ENCODE measurements at regions not wholly inside any gene's neighbourhood (a gene's known extent, or its start where the extent isn't known, plus 50 kb on each side); places are given as distances from the start of the nearest gene placed in this dataset.
"Not testable (repeated sequence)": the region's sequence is repeated elsewhere in the genome, so short reads cannot be mapped to it uniquely, and the experiment has no call there.

DNA sequence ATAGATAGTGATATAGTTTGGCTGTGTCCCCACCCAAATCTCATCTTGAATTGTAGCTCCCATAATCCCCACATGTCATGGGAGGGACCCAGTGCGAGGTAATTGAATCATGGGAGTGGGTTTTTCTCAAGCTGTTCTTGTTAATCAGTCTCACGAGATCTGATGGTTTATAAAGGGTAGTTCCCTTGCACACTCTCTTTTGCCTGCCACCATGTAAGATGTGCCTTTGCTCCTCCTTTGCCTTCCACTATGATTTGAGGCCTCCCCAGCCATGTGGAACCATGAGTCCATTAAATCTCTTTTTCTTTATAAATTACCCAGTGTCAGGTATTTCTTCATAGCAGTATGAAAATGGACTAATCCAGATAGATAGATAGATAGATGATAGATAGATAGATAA lies 73.8 kb upstream of the NFASC start:
- H3K23ac ChIP-seq (ENCODE audit: low read length); H3K4me3 ChIP-seq (ENCODE audit: low read length); H3K9ac ChIP-seq (ENCODE audit: low read length); H3K4me2 ChIP-seq (ENCODE audit: low read length); H3K27ac ChIP-seq (ENCODE audit: low read depth, low read length); H2BK15ac ChIP-seq (replicated peaks; ENCODE audit: low read depth); H3K36me3 ChIP-seq (ENCODE audit: control insufficient read depth, insufficient read depth, low read length); H3K56ac ChIP-seq (ENCODE audit: low read length); H3K79me1 ChIP-seq (ENCODE audit: low read length); H2AK5ac ChIP-seq (ENCODE audit: low read length); H3K4ac ChIP-seq (ENCODE audit: low read depth, low read length); H2BK5ac ChIP-seq (ENCODE audit: low read length); H4K5ac ChIP-seq (ENCODE audit: low read length); H3K79me2 ChIP-seq (ENCODE audit: control insufficient read depth, insufficient read depth, low read length); DNase-seq; H4K8ac ChIP-seq (ENCODE audit: low read depth, low read length); H3K4me1 ChIP-seq (ENCODE audit: control insufficient read depth, low read depth, low read length); H2BK120ac ChIP-seq (ENCODE audit: low read depth, low read length); H3K18ac ChIP-seq (ENCODE audit: low read length); H3K27me3 ChIP-seq (ENCODE audit: insufficient read depth, low read length, poor library complexity): not testable (repeated sequence)
- WGBS (ENCODE audit: extremely low coverage, insufficient coverage, low lambda C conversion rate): no CpG with 5 or more reads among the region's 2 CpGs

DNA sequence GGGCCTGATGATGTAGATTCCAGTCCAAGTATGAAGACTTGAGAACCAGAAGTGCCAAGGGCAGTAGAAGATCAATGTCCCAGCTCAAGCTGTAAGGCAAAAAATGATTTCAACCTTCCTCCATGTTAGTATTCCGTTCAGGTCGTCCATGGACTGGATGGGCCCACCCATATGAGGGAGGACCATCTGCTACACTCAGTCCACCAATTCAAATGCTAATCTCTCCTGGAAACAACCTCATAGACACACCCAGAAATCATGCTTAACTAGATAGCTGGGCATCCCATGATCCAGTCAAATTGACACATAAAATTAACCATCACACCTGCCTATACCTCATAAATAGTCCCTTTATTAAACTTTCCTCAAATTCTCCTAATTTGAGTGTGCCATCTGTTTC lies 73.3 kb upstream of the NFASC start:
- H2BK5ac ChIP-seq (ENCODE audit: low read length): no peak overlapping the region
- WGBS (ENCODE audit: extremely low coverage, insufficient coverage, low lambda C conversion rate): no CpG with 5 or more reads among the region's 2 CpGs
- no peak overlapping the region for H3K4me3 ChIP-seq (ENCODE audit: low read length)
- no peaks in the 10 kb centered on the region for H3K79me1 ChIP-seq (ENCODE audit: low read length)
- H3K9ac ChIP-seq (ENCODE audit: low read length): no peak overlapping the region
- DNase-seq: no peak
- no peak overlapping the region for H3K4me2 ChIP-seq (ENCODE audit: low read length)
- no peaks in the 10 kb centered on the region for H3K36me3 ChIP-seq (ENCODE audit: control insufficient read depth, insufficient read depth, low read length)
- no peak overlapping the region for H3K4ac ChIP-seq (ENCODE audit: low read depth, low read length)
- no peak overlapping the region for H3K18ac ChIP-seq (ENCODE audit: low read length)
- H2BK15ac ChIP-seq (replicated peaks; ENCODE audit: low read depth): no peak overlapping the region
- H2BK120ac ChIP-seq (ENCODE audit: low read depth, low read length): no peak overlapping the region
- no peak overlapping the region for H4K8ac ChIP-seq (ENCODE audit: low read depth, low read length)
- H2AK5ac ChIP-seq (ENCODE audit: low read length): no peak overlapping the region
- H3K56ac ChIP-seq (ENCODE audit: low read length): no peak overlapping the region
- H3K27me3 ChIP-seq (ENCODE audit: insufficient read depth, low read length, poor library complexity): no peaks in the 10 kb centered on the region
- no peaks in the 10 kb centered on the region for H3K79me2 ChIP-seq (ENCODE audit: control insufficient read depth, insufficient read depth, low read length)
- peaks cover 1% of the 10 kb centered on the region for H3K4me1 ChIP-seq (ENCODE audit: control insufficient read depth, low read depth, low read length)
- no peak overlapping the region for H4K5ac ChIP-seq (ENCODE audit: low read length)
- no peak overlapping the region for H3K23ac ChIP-seq (ENCODE audit: low read length)
- H3K27ac ChIP-seq (ENCODE audit: low read depth, low read length): no peak overlapping the region

DNA sequence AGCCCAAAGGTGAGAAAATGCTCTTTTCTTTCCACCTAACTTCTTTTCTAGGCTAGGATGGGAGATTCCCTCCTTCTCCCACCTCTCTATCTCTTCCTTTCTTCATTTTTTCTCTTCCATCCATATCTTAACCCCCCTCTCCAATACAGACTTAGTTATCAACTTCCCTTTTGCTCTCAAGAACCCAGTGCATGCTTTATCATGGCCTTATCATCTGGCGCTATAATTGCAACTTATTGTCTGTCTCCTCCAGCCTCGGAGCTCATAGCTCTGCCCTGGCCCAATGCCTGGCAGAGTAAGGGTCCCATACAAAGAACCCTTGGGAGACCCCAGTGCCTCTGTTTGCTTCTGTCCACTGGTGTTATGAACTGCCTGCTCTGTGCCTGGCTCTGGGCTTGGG lies 71.0 kb upstream of the NFASC start:
- Histone ChIP-seq H2BK15ac (replicated peaks; ENCODE audit: low read depth) (no peak overlapping the region), H4K5ac (ENCODE audit: low read length) (no peak overlapping the region), H3K27ac (ENCODE audit: low read depth, low read length) (no peak overlapping the region), H3K27me3 (ENCODE audit: insufficient read depth, low read length, poor library complexity) (no peaks in the 10 kb centered on the region), H3K4ac (ENCODE audit: low read depth, low read length) (no peak overlapping the region), H3K79me2 (ENCODE audit: control insufficient read depth, insufficient read depth, low read length) (no peaks in the 10 kb centered on the region), H3K4me3 (ENCODE audit: low read length) (no peak overlapping the region), H2BK5ac (ENCODE audit: low read length) (no peak overlapping the region), H3K36me3 (ENCODE audit: control insufficient read depth, insufficient read depth, low read length) (no peaks in the 10 kb centered on the region), H3K79me1 (ENCODE audit: low read length) (no peaks in the 10 kb centered on the region), H3K18ac (ENCODE audit: low read length) (no peak overlapping the region), H2BK120ac (ENCODE audit: low read depth, low read length) (no peak overlapping the region), H3K4me2 (ENCODE audit: low read length) (no peak overlapping the region), H2AK5ac (ENCODE audit: low read length) (no peak overlapping the region), H3K56ac (ENCODE audit: low read length) (no peak overlapping the region), H3K23ac (ENCODE audit: low read length) (no peak overlapping the region), H3K9ac (ENCODE audit: low read length) (no peak overlapping the region), H3K4me1 (ENCODE audit: control insufficient read depth, low read depth, low read length) (no peaks in the 10 kb centered on the region), H4K8ac (ENCODE audit: low read depth, low read length) (no peak overlapping the region)
- DNase-seq: no peak
- WGBS (ENCODE audit: extremely low coverage, insufficient coverage, low lambda C conversion rate): no CpG with 5 or more reads among the region's 2 CpGs

DNA sequence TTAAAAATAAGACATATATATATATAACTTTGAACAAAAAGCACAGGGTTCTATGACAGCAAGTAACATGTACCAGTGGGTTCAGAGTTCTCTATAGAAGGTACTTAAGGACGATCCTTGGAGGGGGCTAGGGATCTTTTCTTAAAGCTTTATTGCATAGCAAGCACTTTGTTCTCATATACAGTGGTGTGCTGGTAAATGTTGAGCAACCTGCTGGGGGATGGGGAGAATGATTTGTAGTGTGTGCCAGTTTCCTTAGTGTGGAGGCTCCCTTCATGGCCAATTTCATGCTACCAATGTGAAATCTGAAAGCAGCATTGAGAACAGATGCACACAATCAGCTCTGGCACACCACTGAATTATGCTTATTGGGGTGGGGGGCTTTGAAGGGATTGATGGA lies 69.5 kb upstream of the NFASC start:
- H2BK120ac ChIP-seq (ENCODE audit: low read depth, low read length): no peak overlapping the region
- H3K18ac ChIP-seq (ENCODE audit: low read length): no peak overlapping the region
- H3K36me3 ChIP-seq (ENCODE audit: control insufficient read depth, insufficient read depth, low read length): no peaks in the 10 kb centered on the region
- no peaks in the 10 kb centered on the region for H3K79me2 ChIP-seq (ENCODE audit: control insufficient read depth, insufficient read depth, low read length)
- no peak overlapping the region for H3K27ac ChIP-seq (ENCODE audit: low read depth, low read length)
- no peak overlapping the region for H4K8ac ChIP-seq (ENCODE audit: low read depth, low read length)
- no peak overlapping the region for H3K4ac ChIP-seq (ENCODE audit: low read depth, low read length)
- no peaks in the 10 kb centered on the region for H3K79me1 ChIP-seq (ENCODE audit: low read length)
- WGBS (ENCODE audit: extremely low coverage, insufficient coverage, low lambda C conversion rate): no CpG with 5 or more reads among the region's 1 CpG
- no peak overlapping the region for H2BK5ac ChIP-seq (ENCODE audit: low read length)
- H4K5ac ChIP-seq (ENCODE audit: low read length): no peak overlapping the region
- H3K56ac ChIP-seq (ENCODE audit: low read length): no peak overlapping the region
- no peak overlapping the region for H3K4me3 ChIP-seq (ENCODE audit: low read length)
- no peak overlapping the region for H3K4me2 ChIP-seq (ENCODE audit: low read length)
- H3K23ac ChIP-seq (ENCODE audit: low read length): no peak overlapping the region
- DNase-seq: no peak
- no peaks in the 10 kb centered on the region for H3K27me3 ChIP-seq (ENCODE audit: insufficient read depth, low read length, poor library complexity)
- H3K9ac ChIP-seq (ENCODE audit: low read length): no peak overlapping the region
- no peak overlapping the region for H2AK5ac ChIP-seq (ENCODE audit: low read length)
- H2BK15ac ChIP-seq (replicated peaks; ENCODE audit: low read depth): no peak overlapping the region
- H3K4me1 ChIP-seq (ENCODE audit: control insufficient read depth, low read depth, low read length): no peaks in the 10 kb centered on the region

DNA sequence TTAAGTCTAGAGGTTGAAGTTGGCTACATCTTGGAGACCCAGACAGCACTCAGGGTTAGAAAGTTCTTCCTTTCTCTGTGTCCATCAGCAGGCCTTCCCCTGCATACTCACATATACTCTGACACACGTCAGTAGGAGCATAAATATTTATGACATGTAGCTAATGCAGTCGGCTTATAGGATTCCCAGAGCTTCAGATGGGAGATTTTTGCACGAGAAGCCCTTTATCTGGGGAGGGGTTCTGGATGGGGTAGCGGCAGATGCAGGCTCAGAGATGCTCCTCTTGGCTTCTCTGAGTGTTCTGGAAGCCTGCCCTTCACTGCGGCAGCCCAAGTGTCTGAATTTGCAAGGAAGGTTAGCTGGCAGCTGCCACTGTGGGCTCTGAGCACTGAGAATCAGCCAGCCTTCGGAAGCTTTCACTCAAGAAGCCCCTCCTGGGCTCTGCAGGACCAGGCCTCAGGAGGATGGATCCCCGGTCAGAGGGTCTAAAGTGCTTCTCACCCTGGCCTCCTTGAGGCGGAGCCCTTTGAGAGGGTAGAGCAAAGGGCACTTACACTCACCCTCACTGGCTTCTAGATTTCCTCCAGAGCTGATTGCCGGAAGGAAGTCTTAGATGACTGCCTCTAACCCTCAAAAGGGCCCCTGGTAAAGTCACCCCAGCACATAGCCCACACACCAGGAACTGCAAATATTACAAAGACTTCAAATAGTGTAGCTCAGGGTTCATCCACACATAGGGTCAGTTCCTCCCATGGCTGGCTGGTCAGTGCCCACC lies 68.1 kb upstream of the NFASC start:
- H4K5ac ChIP-seq (ENCODE audit: low read length): no peak overlapping the region
- H3K9ac ChIP-seq (ENCODE audit: low read length): no peak overlapping the region
- H3K79me2 ChIP-seq (ENCODE audit: control insufficient read depth, insufficient read depth, low read length): no peaks in the 10 kb centered on the region
- no peaks in the 10 kb centered on the region for H3K36me3 ChIP-seq (ENCODE audit: control insufficient read depth, insufficient read depth, low read length)
- H3K56ac ChIP-seq (ENCODE audit: low read length): no peak overlapping the region
- no peak overlapping the region for H3K4me3 ChIP-seq (ENCODE audit: low read length)
- no peak overlapping the region for H2AK5ac ChIP-seq (ENCODE audit: low read length)
- H2BK15ac ChIP-seq (replicated peaks; ENCODE audit: low read depth): no peak overlapping the region
- no peaks in the 10 kb centered on the region for H3K4me1 ChIP-seq (ENCODE audit: control insufficient read depth, low read depth, low read length)
- no peak overlapping the region for H2BK5ac ChIP-seq (ENCODE audit: low read length)
- H2BK120ac ChIP-seq (ENCODE audit: low read depth, low read length): no peak overlapping the region
- no peak overlapping the region for H4K8ac ChIP-seq (ENCODE audit: low read depth, low read length)
- H3K27me3 ChIP-seq (ENCODE audit: insufficient read depth, low read length, poor library complexity): no peaks in the 10 kb centered on the region
- WGBS (ENCODE audit: extremely low coverage, insufficient coverage, low lambda C conversion rate): no CpG with 5 or more reads among the region's 9 CpGs
- no peaks in the 10 kb centered on the region for H3K79me1 ChIP-seq (ENCODE audit: low read length)
- no peak overlapping the region for H3K4ac ChIP-seq (ENCODE audit: low read depth, low read length)
- H3K18ac ChIP-seq (ENCODE audit: low read length): no peak overlapping the region
- H3K27ac ChIP-seq (ENCODE audit: low read depth, low read length): no peak overlapping the region
- DNase-seq: no peak
- H3K23ac ChIP-seq (ENCODE audit: low read length): no peak overlapping the region
- H3K4me2 ChIP-seq (ENCODE audit: low read length): no peak overlapping the region

DNA sequence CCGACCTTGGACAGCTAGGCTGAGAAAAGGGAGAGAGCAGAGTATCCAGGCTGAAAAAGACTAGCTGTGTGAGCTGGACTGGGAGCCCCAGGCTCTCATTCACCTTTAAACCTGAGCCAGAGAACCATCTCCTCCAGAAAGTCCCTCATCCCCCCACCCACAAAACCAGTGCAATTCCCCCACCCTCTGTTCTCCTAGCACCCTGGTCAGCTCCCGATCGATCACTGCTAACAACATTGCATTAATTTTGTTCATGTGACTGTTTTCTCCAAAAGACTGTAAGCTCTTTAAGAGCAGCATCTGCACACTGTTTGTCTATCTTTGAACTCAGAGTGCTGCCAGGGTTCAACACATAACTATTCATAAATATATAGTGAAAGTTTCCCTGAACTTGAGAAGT lies 67.1 kb upstream of the NFASC start:
- no CpG with 5 or more reads among the region's 3 CpGs for WGBS (ENCODE audit: extremely low coverage, insufficient coverage, low lambda C conversion rate)
- no peak overlapping the region for H4K8ac ChIP-seq (ENCODE audit: low read depth, low read length)
- no peak for DNase-seq
- no peak overlapping the region for H3K27ac ChIP-seq (ENCODE audit: low read depth, low read length)
- no peak overlapping the region for H3K23ac ChIP-seq (ENCODE audit: low read length)
- no peak overlapping the region for H3K4ac ChIP-seq (ENCODE audit: low read depth, low read length)
- H3K79me1 ChIP-seq (ENCODE audit: low read length): no peaks in the 10 kb centered on the region
- H3K9ac ChIP-seq (ENCODE audit: low read length): no peak overlapping the region
- no peaks in the 10 kb centered on the region for H3K27me3 ChIP-seq (ENCODE audit: insufficient read depth, low read length, poor library complexity)
- no peak overlapping the region for H3K4me3 ChIP-seq (ENCODE audit: low read length)
- no peak overlapping the region for H2BK5ac ChIP-seq (ENCODE audit: low read length)
- H4K5ac ChIP-seq (ENCODE audit: low read length): no peak overlapping the region
- H2BK15ac ChIP-seq (replicated peaks; ENCODE audit: low read depth): no peak overlapping the region
- no peak overlapping the region for H2AK5ac ChIP-seq (ENCODE audit: low read length)
- H2BK120ac ChIP-seq (ENCODE audit: low read depth, low read length): no peak overlapping the region
- no peak overlapping the region for H3K56ac ChIP-seq (ENCODE audit: low read length)
- no peak overlapping the region for H3K4me2 ChIP-seq (ENCODE audit: low read length)
- H3K79me2 ChIP-seq (ENCODE audit: control insufficient read depth, insufficient read depth, low read length): no peaks in the 10 kb centered on the region
- no peaks in the 10 kb centered on the region for H3K4me1 ChIP-seq (ENCODE audit: control insufficient read depth, low read depth, low read length)
- no peak overlapping the region for H3K18ac ChIP-seq (ENCODE audit: low read length)
- no peaks in the 10 kb centered on the region for H3K36me3 ChIP-seq (ENCODE audit: control insufficient read depth, insufficient read depth, low read length)
